Liver (tissue), 3 donors: ENCODE measurements at regions not wholly inside any gene's neighbourhood (a gene's known extent, or its start where the extent isn't known, plus 50 kb on each side); places are given as distances from the start of the nearest gene placed in this dataset.
"Not testable (repeated sequence)": the region's sequence is repeated elsewhere in the genome, so short reads cannot be mapped to it uniquely, and the experiment has no call there.

ENCODE experiments used
- CTCF ChIP-seq: fragments of 150-350 bp; IDR thresholded peaks from 2 replicates; pipeline ENCODE4 v1.5.1; 2017; ENCODE audit warnings: improper control_type of control experiment, low read depth, low read length; ENCODE audit not compliant: missing input control
- EGR1 ChIP-seq, 2 donors: IDR thresholded peaks; 2 replicates each; pipeline ENCODE4 v1.6.1; 2016 to 2018; ENCODE audit warnings: antibody characterized with exemption in 2 of 2, low read depth in 2 of 2
- GABPA ChIP-seq, 2 donors: IDR thresholded peaks in 1 of 2; conservative IDR thresholded peaks in 1 of 2; 2 replicates each; pipeline ENCODE4 v1.6.1; 2016; ENCODE audit warnings: antibody characterized with exemption in 2 of 2, mild to moderate bottlenecking in 1 of 2, moderate library complexity in 1 of 2
- HNF4A ChIP-seq, 2 donors: conservative IDR thresholded peaks; 2 replicates each; pipeline ENCODE4 v1.6.1; 2016; ENCODE audit warnings: antibody characterized with exemption in 2 of 2, mild to moderate bottlenecking in 2 of 2
- JUND ChIP-seq, 2 donors: IDR thresholded peaks; 2 replicates each; pipeline ENCODE4 v1.6.1; 2016; ENCODE audit warnings: antibody characterized with exemption in 2 of 2
- MAX ChIP-seq: IDR thresholded peaks from 2 replicates; pipeline ENCODE4 v1.6.1; 2016; ENCODE audit warnings: antibody characterized with exemption
- RAD21 ChIP-seq, 2 donors: IDR thresholded peaks; 2 replicates each; pipeline ENCODE4 v1.6.1; 2016; ENCODE audit warnings: antibody characterized with exemption in 2 of 2, mild to moderate bottlenecking in 2 of 2
- REST ChIP-seq: IDR thresholded peaks from 2 replicates; pipeline ENCODE4 v1.6.1; 2016; ENCODE audit warnings: antibody characterized with exemption, mild to moderate bottlenecking
- TAF1 ChIP-seq: conservative IDR thresholded peaks from 2 replicates; pipeline ENCODE4 v1.6.1; 2016; ENCODE audit warnings: antibody characterized with exemption, mild to moderate bottlenecking
- donor health status: healthy.
- donor health status: healthy.

GRCh38 chr16:29190553-29191431 lies 205.9 kb downstream of the LAT start:
- TF ChIP-seq CTCF; REST; HNF4A (conservative IDR thresholded peaks at IDR 0.05); JUND (IDR thresholded peaks at IDR 0.05); RAD21 (IDR thresholded peaks at IDR 0.05); GABPA (IDR thresholded peaks at IDR 0.05 in 1 of 2, conservative IDR thresholded peaks at IDR 0.05 in 1 of 2); EGR1 (IDR thresholded peaks at IDR 0.05; ENCODE audit: low read depth in 2 of 2); TAF1; MAX: not testable (repeated sequence)
